Suprapubic skin (tissue), 4 donors: ENCODE measurements at regions not wholly inside any gene's neighbourhood (a gene's known extent, or its start where the extent isn't known, plus 50 kb on each side); places are given as distances from the start of the nearest gene placed in this dataset.

Experiments
- CTCF ChIP-seq, 2 donors: fragments of 200-600 bp in 1 of 2; fragments of 450-650 bp in 1 of 2; sonication (generic) in 1 of 2; IDR thresholded peaks; one replicate each; pipeline ENCODE4 v1.5.1; 2016 to 2019; ENCODE audit warnings: antibody characterized with exemption in 2 of 2, mild to moderate bottlenecking in 1 of 2, moderate library complexity in 1 of 2
- EP300 ChIP-seq: sonication (generic); formaldehyde crosslinking; IDR thresholded peaks from one replicate; pipeline ENCODE4 v1.6.1; 2017; ENCODE audit warnings: antibody characterized with exemption
- POLR2A ChIP-seq, 2 donors: fragments of 450-650 bp; IDR thresholded peaks; one replicate each; pipeline ENCODE4 v1.6.1; 2017; ENCODE audit warnings: antibody characterized with exemption in 2 of 2, mild to moderate bottlenecking in 2 of 2, moderate library complexity in 2 of 2
- POLR2AphosphoS5 ChIP-seq, 3 donors: sonication (generic); formaldehyde crosslinking; IDR thresholded peaks; one replicate each; pipeline ENCODE4 v1.6.1; 2017; ENCODE audit warnings: antibody characterized with exemption in 3 of 3

- no peak for TF ChIP-seq POLR2A (IDR thresholded peaks at IDR 0.05)
- TF ChIP-seq CTCF (IDR thresholded peaks at IDR 0.05) = no peak
- no peak for TF ChIP-seq POLR2AphosphoS5 (IDR thresholded peaks at IDR 0.05)
- no peak for TF ChIP-seq EP300
These were observed 104.9 kb upstream of the PRDM1 start for GRCh38 chr6:105981002-105981887.
